ENCODE measurements at regions not wholly inside any gene's neighbourhood (a gene's known extent, or its start where the extent isn't known, plus 50 kb on each side); places are given as distances from the start of the nearest gene placed in this dataset.

- Mint-ChIP-seq H3K27me3 (ENCODE audit: low read depth) (no peaks in the 10 kb centered on the region), H3K9me3 (peaks cover 5% of the 10 kb centered on the region), H3K27ac (ENCODE audit: unreplicated experiment) (no peak overlapping the region), H3K4me3 (no peak overlapping the region), H3K4me1 (peaks cover 11% of the 10 kb centered on the region), H3K36me3 (ENCODE audit: low read depth) (no peaks in the 10 kb centered on the region)
- no peak for DNase-seq (ENCODE audit: low read depth, low spot score)
- TF ChIP-seq CTCF (conservative IDR thresholded peaks at IDR 0.05) = no peak
These were observed 787.2 kb downstream of the TSN start for GRCh38 chr2:122542646-122543045.

- Mint-ChIP-seq H3K9me3 (peaks cover 5% of the 10 kb centered on the region), H3K27ac (ENCODE audit: unreplicated experiment) (no peak overlapping the region), H3K4me3 (no peak overlapping the region), H3K36me3 (ENCODE audit: low read depth) (no peaks in the 10 kb centered on the region), H3K4me1 (peaks cover 11% of the 10 kb centered on the region), H3K27me3 (ENCODE audit: low read depth) (no peaks in the 10 kb centered on the region)
- no peak for DNase-seq (ENCODE audit: low read depth, low spot score)
- no peak for TF ChIP-seq CTCF (conservative IDR thresholded peaks at IDR 0.05)
These were observed 788.4 kb downstream of the TSN start for GRCh38 chr2:122543815-122544214.

GRCh38 chr2:122545821-122546220 lies 790.4 kb downstream of the TSN start:
- Mint-ChIP-seq H3K36me3 (ENCODE audit: low read depth) (peaks cover 2% of the 10 kb centered on the region), H3K27me3 (ENCODE audit: low read depth) (no peaks in the 10 kb centered on the region), H3K9me3 (peaks cover 16% of the 10 kb centered on the region), H3K27ac (ENCODE audit: unreplicated experiment) (no peak overlapping the region), H3K4me3 (no peak overlapping the region), H3K4me1 (peaks cover 11% of the 10 kb centered on the region)
- DNase-seq (ENCODE audit: low read depth, low spot score) = no peak
- no peak for TF ChIP-seq CTCF (conservative IDR thresholded peaks at IDR 0.05)

GRCh38 chr2:122562775-122563174 lies 807.3 kb downstream of the TSN start:
- no peak for DNase-seq (ENCODE audit: low read depth, low spot score)
- Mint-ChIP-seq H3K36me3 (ENCODE audit: low read depth) (no peaks in the 10 kb centered on the region), H3K27me3 (ENCODE audit: low read depth) (no peaks in the 10 kb centered on the region), H3K27ac (ENCODE audit: unreplicated experiment) (no peak overlapping the region), H3K4me3 (no peak overlapping the region), H3K4me1 (peaks cover 4% of the 10 kb centered on the region), H3K9me3 (no peaks in the 10 kb centered on the region)
- TF ChIP-seq CTCF (conservative IDR thresholded peaks at IDR 0.05) = no peak

- Mint-ChIP-seq H3K9me3 (no peaks in the 10 kb centered on the region), H3K4me1 (peaks cover 4% of the 10 kb centered on the region), H3K4me3 (no peak overlapping the region), H3K36me3 (ENCODE audit: low read depth) (no peaks in the 10 kb centered on the region), H3K27me3 (ENCODE audit: low read depth) (no peaks in the 10 kb centered on the region), H3K27ac (ENCODE audit: unreplicated experiment) (no peak overlapping the region)
- TF ChIP-seq CTCF (conservative IDR thresholded peaks at IDR 0.05) = no peak
- no peak for DNase-seq (ENCODE audit: low read depth, low spot score)
These were observed 808.3 kb downstream of the TSN start for GRCh38 chr2:122563781-122564180.

- no peak for TF ChIP-seq CTCF (conservative IDR thresholded peaks at IDR 0.05)
- Mint-ChIP-seq H3K4me3 (no peak overlapping the region), H3K36me3 (ENCODE audit: low read depth) (no peaks in the 10 kb centered on the region), H3K27ac (ENCODE audit: unreplicated experiment) (no peak overlapping the region), H3K9me3 (no peaks in the 10 kb centered on the region), H3K4me1 (peaks cover 4% of the 10 kb centered on the region), H3K27me3 (ENCODE audit: low read depth) (no peaks in the 10 kb centered on the region)
- no peak for DNase-seq (ENCODE audit: low read depth, low spot score)
These were observed 809.4 kb downstream of the TSN start for GRCh38 chr2:122564843-122565242.

Measured in neural crest cell (in vitro differentiated cells).